ENCODE measurements at regions not wholly inside any gene's neighbourhood (a gene's known extent, or its start where the extent isn't known, plus 50 kb on each side); places are given as distances from the start of the nearest gene placed in this dataset.
A peak's percentile ranks its signal among the peaks of the same experiment; 100 is the strongest.
"Not testable (repeated sequence)": the region's sequence is repeated elsewhere in the genome, so short reads cannot be mapped to it uniquely, and the experiment has no call there.

DNA sequence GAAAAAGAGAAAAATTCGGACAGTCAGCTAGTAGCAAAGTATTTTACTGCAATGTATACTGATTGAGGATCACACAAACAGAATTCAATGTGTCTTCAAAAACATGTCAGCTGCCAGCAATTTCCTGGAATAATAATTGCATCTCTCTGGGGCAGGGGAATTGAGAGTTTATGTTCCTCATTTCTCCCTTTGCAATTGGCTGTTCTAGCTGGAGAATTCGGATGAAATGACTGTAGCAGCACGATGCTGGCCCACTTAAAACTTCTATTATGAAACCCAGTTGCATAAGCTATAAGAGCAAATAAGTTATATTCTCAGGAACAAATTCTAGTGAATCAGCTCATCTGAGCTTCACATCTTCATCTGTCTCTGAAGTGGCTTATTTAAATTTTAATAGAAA, 99.9 kb upstream of the CPEB2 start:
- no peak for DNase-seq

DNA sequence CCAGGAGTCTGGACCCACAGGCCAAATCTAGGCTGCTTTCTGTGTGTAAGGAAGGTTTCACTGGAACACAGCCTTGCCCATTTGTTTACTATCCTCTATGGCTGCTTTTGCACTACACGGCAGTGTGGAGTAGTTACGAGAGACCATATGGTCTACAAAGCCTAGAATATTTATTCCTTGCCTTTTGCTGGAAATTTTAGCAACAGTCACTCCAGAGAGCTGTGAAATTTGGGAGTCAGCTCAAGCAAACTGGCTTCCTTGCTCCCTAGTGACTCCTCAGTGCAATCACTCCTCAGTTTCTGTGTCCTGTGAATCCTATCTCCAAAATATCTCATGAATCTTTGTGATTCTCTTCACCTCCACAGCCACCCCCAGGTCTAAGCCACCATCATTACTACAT, 99.0 kb upstream of the CPEB2 start:
- no peak for DNase-seq

- DNase-seq = no peak
Observed at GRCh38 chr4:14906805-14907204, 95.5 kb upstream of the CPEB2 start.

DNA sequence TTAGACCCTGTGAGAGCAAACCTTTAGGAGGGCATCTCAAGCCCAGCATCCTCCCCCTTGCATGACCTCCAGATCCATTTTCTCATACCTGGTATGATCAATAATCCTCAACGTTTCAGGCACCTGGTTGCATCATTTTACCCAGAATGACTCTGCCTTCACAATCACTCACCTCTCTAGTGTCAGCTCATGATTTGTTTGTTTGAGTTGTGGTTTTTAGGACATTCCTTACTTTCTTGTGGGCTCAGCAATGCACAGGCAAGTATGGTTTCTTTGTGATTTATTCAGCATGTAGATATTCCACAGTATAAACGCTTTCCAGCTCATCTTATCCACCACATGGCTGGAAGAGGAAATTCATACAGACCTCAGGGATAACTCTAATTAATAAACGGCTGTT, 93.6 kb upstream of the CPEB2 start:
- peak; percentile 0 for DNase-seq

DNA sequence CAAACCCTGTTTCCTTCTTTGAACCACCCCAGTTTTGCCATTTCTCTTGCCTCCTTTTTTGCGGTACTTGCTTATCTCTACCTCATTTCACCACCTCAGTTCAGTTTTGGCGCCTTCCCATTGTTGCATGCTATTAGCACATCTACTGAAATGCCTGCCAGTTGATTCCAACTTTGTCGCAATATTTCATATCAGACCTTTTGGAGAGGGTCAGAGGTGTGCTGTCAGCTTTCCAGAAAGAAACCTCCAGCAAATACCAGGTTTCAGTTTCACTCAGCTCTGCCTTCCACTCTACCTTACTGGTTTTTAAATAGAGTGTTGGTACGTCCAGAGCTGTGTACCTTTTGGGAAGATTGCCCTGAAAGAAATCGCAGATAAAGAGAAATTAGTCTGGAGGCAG, 91.9 kb upstream of the CPEB2 start:
- DNase-seq = no peak

DNA sequence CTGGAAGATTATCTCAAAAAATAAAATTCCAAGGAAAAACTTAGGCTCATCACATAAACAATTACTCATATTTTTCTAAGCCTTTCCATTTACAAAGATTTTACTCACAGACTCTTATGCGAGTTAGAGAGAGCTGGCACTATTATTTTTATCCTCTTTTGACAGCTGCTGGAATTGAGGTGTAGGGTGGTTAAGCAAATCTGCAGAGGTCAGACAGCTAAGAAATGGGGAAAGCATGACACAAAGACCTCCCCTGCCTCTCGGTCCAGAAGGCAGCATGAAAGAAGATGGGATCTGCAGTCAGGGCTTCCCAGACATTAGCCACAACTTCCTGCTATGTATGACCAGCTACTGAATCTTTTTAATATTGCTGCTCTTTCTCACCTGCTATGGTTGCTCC, 89.9 kb upstream of the CPEB2 start:
- no peak for DNase-seq

- DNase-seq = no peak
Observed at GRCh38 chr4:14915018-14915417, 87.3 kb upstream of the CPEB2 start.

DNA sequence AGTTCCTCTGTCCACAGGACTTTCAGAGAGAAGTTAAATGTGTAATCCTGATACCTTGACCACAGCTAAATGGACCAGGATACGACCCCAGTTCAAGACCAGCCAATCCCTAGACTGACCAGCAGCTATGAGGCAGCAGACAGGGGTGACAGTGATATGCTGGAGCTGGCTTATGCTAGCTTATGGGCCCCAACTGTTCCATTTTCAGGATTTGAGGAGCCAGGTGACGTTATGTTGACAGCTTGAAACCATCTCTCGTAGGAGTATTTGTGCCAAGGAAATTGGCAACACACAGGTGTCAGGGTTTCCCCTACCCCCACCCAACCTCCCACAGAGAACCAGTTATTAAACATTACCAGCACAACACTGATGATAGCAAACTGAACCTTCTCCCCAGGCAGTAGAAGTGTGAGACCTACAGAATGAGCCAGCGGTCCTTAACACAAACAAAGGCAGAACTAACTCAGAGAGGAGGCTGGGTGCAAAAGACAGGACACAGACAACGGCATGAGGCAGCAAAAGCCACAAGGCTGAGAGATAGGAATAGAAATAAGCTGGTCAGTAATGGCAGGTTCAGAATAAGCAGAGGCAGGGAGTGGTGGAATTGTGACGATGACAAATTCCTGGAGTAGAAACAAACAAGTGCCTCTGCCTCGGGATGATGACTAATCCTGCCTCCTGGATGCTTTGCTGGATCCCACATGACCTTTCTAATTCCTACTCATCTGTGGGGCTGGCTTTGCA, 85.6 kb upstream of the CPEB2 start:
- no peak for DNase-seq

- no peak for DNase-seq
Observed at GRCh38 chr4:14917298-14917633, 85.0 kb upstream of the CPEB2 start.

DNA sequence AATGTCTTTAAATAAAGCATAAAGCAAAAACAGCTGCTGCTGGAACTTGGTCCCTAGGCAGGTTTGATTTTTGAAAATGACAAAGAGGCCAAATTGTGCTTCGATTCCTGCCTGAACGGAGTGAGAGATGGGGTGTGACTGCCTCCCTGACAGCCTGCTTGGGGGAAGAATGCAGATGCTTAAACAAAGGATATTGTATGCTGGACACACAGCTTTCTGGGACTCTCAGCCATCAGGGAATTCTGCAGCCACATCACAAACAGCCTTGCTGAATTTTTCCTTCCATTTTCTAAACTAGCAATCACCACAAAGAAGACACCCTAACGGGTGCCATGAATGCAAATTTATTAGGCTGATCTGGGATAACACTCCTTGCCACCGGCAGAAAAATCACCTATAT, 83.9 kb upstream of the CPEB2 start:
- no peak for DNase-seq

DNA sequence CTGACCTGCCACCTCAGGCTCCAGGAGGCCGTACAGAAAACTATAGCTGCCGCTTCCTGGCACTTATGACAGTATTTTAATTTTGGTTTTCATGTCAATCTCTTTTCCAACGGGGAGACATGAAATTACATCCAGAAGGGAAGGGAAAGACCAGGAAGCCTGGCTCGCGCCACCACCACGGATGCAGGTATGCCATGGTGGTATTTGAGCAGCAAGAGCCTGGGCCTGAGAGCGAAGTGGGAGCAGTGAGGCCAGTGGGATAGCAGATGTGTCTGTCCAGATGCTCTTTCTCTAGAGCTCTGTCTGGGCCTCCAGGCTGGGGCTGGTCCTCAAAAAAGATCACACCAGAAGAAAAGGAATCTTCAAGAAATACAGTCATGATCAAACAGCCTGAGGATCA, 82.5 kb upstream of the CPEB2 start:
- DNase-seq = no peak

DNA sequence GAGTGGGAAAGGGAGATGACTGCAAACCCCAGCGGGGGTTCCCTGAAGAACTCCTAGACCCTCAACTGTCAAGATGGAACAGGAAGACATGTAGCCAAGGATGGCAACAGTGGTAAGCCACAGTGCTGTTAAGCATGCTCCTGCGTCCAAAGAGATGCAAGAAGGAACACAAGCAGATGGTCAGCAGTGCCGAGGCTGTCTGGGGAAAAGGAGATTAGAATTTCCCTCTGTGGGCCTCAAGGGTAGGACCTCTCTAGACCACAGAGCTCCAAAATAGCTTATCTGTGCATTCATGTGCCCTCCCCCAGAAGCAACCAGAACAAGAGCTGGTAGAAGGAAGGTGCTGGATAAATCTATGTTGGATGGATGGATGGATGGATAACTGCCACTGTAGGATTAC, 82.0 kb upstream of the CPEB2 start:
- DNase-seq = no peak

DNA sequence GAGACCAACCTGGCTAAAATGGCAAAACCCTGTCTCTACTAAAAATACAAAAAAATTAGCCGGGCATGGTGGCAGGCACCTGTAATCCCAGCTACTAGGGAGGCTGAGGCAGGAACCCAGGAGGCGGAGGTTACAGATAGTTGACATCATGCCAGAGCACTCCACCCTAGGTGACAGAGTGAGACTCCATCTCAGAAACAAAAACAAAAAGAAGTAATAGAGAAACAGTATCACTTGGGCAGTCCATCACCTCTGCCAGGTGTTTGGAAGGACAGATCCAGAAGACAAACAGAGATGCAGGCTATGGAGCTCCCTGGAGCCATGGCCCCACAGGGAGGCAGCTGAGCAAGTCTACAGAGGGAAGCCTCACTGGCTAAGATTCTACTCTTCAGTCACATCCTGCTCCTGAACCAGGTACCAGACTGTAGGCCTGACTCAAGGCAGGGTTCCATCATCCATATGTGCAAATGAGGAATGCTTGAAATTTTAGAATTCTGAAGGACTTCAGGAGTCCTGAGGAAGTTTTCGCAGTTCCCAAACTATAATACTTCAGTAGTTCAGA, 81.4 kb upstream of the CPEB2 start:
- no peak for DNase-seq

- not testable (repeated sequence) for DNase-seq
Observed at GRCh38 chr4:14921781-14922180, 80.5 kb upstream of the CPEB2 start.

- DNase-seq = no peak
Observed at GRCh38 chr4:14924076-14924811, 78.0 kb upstream of the CPEB2 start.

- no peak for DNase-seq
Observed at GRCh38 chr4:14924812-14925344, 77.4 kb upstream of the CPEB2 start.

- no peak for DNase-seq
Observed at GRCh38 chr4:14925471-14925870, 76.8 kb upstream of the CPEB2 start.

DNA sequence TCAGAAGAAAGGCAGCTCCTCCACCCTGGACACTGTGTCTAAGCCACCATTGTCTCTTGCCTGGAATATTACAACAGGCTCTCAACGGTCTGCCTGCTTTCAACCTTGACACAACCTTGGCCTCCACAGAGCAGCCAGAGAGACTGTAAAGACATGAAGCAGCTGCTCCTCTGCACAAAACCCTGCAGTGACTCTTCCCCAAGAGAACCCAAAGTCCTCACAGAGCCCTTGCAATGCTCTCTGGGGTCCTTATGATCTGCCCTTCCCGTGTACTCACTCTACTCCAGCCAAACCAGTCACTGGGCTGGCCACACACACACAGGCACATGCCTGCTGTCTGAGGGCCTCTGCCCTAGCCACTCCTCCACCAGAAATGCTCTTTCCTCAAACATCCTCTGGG, 75.9 kb upstream of the CPEB2 start:
- DNase-seq = no peak

DNA sequence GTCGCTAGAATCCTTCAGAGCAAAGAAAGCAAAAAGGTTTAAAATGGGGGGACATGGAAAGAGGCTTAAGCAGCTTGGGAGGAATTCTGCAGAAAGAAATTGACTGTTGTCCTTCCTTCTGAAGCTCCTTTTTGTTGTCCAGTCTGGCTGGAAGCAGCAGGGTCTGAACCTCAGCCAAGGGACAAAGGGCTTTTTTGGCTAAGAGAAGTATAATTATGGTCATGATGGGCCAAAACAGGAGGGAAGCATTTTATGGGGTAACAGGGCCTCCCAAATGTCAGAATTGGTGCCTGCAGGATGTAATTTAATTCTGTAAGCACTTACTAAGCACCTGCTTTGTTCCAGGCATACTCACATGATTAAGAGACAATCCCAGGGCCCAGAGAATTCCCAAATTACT, 74.2 kb upstream of the CPEB2 start:
- DNase-seq = no peak

DNA sequence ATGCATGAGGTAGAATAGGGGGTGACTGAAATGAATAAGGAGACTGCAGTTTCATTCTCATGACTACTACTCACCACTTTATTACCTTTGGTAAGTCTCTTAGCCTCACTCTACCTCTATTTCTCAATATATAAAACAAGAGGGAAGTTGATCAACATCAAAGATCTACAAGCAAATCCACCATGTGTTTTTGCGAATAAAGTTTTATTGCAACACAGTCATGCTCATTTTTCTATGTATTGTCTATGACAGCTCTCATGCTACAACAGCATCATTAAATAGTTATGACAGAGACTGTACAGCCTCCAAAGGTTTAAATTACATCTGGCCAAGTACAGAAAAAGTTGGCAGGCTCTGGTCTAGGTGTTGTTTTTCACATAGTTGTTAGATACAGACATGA, 72.6 kb upstream of the CPEB2 start:
- DNase-seq = no peak

DNA sequence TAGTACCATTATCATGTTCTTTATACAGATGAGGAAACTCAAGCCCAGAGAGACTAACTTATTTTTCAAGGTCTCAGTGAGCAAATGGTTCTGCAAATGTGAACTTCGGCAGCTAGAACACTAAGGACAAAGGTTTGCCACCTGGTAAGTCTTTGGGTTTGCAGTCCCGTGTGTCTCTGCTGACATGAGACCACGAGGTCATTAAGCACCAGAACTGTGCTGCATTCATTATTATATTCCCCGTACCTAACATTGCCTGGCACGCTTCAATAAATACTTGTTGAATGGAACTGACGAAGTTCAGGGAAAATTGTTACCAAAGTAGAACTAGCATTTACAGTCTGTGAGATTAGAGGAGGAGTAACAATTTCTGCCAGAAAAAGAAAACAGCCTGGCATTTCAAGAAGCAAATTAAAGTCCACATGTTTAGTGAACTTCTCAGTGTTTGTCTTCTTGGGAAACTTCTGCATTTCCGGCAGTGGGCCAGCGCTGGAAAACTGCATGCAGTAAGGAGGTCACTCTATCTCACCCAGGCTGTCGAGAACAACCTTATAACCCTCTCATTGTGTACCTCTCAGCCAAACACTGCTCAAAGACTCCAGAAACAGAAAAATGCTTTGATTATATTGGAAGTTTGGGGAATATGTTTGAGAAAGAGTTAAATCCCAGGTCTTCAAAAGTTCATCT, 67.4 kb upstream of the CPEB2 start:
- no peak for DNase-seq

DNA sequence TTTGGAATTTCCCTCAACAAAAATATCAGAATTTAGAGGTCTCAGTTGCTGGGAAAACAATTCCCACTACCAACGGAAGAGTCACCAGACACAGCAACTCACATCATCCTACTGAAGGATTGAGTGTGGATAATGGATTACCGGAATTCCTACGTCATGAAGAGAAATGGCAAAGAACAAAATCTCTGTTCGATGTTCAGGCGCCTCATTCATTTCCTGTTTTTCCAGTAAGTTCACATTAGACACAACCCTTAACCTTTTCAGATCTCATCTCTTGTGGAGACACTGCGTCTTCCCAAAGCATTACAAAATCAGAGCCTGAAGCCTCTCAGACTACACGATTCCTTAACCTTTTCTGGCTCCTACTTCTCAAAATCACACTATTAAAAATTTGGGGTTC, 58.5 kb upstream of the CPEB2 start:
- DNase-seq = no peak

GRCh38 chr4:14952352-14952751, 49.9 kb upstream of the CPEB2 start:
- no peak for DNase-seq
